ENCODE measurements at regions not wholly inside any gene's neighbourhood (a gene's known extent, or its start where the extent isn't known, plus 50 kb on each side); places are given as distances from the start of the nearest gene placed in this dataset.

GRCh38 chr2:39897273-39897672 is 118.2 kb upstream of the THUMPD2 start:
- in situ Hi-C loops (cut with MboI) (no loop called here), intact Hi-C loops (cut with micrococcal nuclease; ENCODE audit: unreplicated experiment) (no loop called here)
- Histone ChIP-seq H2AFZ (ENCODE audit: control insufficient read depth, low read depth, low read length) (no peak overlapping the region), H3K9ac (ENCODE audit: control insufficient read depth, insufficient read depth, low read length) (no peak overlapping the region), H3K4me3 (no peak overlapping the region), H3K9me3 (replicated peaks; ENCODE audit: control insufficient read depth, insufficient read depth, low read length) (no peaks in the 10 kb centered on the region), H3K79me2 (ENCODE audit: control insufficient read depth, insufficient read depth, low read length) (no peaks in the 10 kb centered on the region), H3K36me3 (ENCODE audit: control insufficient read depth in 2 of 2, insufficient read depth in 2 of 2, low read length in 1 of 2) (no peaks in the 10 kb centered on the region), H4K20me1 (ENCODE audit: control insufficient read depth, insufficient read depth) (no peaks in the 10 kb centered on the region), H3K4me1 (ENCODE audit: control insufficient read depth, insufficient read depth, low read length) (no peaks in the 10 kb centered on the region), H3K27me3 (replicated peaks in 1 of 2; ENCODE audit: control insufficient read depth in 2 of 2, insufficient read depth in 2 of 2, low read length in 1 of 2) (no peaks in the 10 kb centered on the region), H3K4me2 (ENCODE audit: control insufficient read depth, insufficient read depth) (no peak overlapping the region), H3K27ac (ENCODE audit: control insufficient read depth, insufficient read depth) (no peak overlapping the region)
- POLR2A ChIA-PET: no interaction called here
- SMC1A ChIA-PET (ENCODE audit: uncharacterized antibody, unreplicated experiment): no interaction called here
- 33% methylated on average over 5 of the region's 5 CpGs for WGBS (ENCODE audit: insufficient coverage, insufficient replicate concordance, low lambda C conversion rate, missing lambda C conversion rate)
- BruUV-seq (replicated peaks): no TSS peak
- CTCF ChIA-PET: interaction anchor here (1.1 kb wide), 1 partner anchor 16 kb away, joined by 4 read pairs; no protein-coding TSS in a partner anchor
- FAIRE-seq (no peak), ATAC-seq (no peak), DNase-seq (ENCODE audit: low read depth, low spot score) (no peak)
- TF ChIP-seq RUNX3 (IDR thresholded peaks at IDR 0.05; ENCODE audit: low read length) (no peak), SPI1 (IDR thresholded peaks at IDR 0.05; ENCODE audit: borderline replicate concordance, insufficient read depth, low read depth, low read length) (no peak), CHD1 (IDR thresholded peaks at IDR 0.05; ENCODE audit: low read depth, low read length) (no peak), STAT1 (conservative IDR thresholded peaks at IDR 0.05) (no peak), MTA3 (IDR thresholded peaks at IDR 0.05; ENCODE audit: borderline replicate concordance, low read length) (no peak), RAD51 (IDR thresholded peaks at IDR 0.05) (no peak), RFX5 (IDR thresholded peaks at IDR 0.05; ENCODE audit: low read depth, low read length) (no peak), CTCF (IDR thresholded peaks at IDR 0.05 in 2 of 3, conservative IDR thresholded peaks at IDR 0.05 in 1 of 3; ENCODE audit: control insufficient read depth in 2 of 3, extremely low read depth in 1 of 3, insufficient read depth in 1 of 3, low read depth in 3 of 3, low read length in 3 of 3) (no peak), IRF4 (IDR thresholded peaks at IDR 0.05; ENCODE audit: low read depth, low read length) (no peak), CBFB (IDR thresholded peaks at IDR 0.05; ENCODE audit: low read depth) (no peak)
- RAD21 ChIA-PET (ENCODE audit: unreplicated experiment): no interaction called here

All from GM12878 (cell line).